ENCODE measurements at regions not wholly inside any gene's neighbourhood (a gene's known extent, or its start where the extent isn't known, plus 50 kb on each side); places are given as distances from the start of the nearest gene placed in this dataset.

DNA sequence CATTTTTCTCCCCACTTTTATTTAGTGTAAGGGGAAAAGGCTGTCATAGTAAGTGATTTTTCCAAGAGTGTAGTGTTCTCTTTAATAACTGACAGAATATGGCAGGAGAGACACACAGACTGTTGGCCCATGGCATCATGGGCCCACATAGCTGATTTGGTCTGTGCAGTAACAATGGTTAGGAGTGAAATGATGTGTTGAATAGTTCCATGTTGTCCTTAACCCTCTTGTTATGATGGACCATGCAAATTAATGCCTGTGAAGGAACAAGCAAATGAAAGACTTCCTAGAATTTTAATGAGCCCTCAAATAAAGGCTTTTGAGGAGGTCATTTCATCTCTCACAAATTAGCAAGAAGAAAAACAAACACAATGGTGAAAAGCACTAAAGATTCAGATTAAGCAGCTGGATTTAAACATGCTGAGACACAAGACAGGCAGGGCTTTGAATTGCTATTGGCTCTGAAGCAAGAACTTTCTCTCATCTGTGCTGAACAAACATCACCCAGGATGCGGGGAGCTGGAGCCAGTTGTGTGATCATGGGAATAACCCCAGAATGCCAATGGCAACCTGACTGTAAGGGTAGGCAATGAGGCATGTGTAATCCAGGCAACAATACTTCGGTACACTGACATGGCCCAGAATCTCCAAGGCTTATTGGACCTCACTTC, 136.7 kb upstream of the VEPH1 start:
- no peak overlapping the region for H3K4me2 ChIP-seq
- FAIRE-seq (no peak), ATAC-seq (no peak), DNase-seq (ENCODE audit: low read depth in 1 of 2, low spot score in 1 of 2) (no peak)
- ChIA-PET CTCF (interaction anchor here (1.2 kb wide), 1 partner anchor 33 kb away, joined by 3 read pairs; no protein-coding TSS in a partner anchor), POLR2A (no interaction called here)
- WGBS (ENCODE audit: missing lambda C conversion rate), result 2% methylated on average over 2 of the region's 2 CpGs
- H3K4me3 ChIP-seq, result no peak overlapping the region
- peaks cover 11% of the 10 kb centered on the region; the same call in 2 of the 3 replicates for H3K9me3 ChIP-seq
- TF ChIP-seq ZFP36 (IDR thresholded peaks at IDR 0.05; ENCODE audit: borderline replicate concordance, partially characterized antibody), result no peak
- TF ChIP-seq, protein P1, sequence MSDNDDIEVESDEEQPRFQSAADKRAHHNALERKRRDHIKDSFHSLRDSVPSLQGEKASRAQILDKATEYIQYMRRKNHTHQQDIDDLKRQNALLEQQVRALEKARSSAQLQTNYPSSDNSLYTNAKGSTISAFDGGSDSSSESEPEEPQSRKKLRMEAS (IDR thresholded peaks at IDR 0.05), result no peak
- no peak for TF ChIP-seq PHF8 (IDR thresholded peaks at IDR 0.05; ENCODE audit: borderline replicate concordance, low read depth)
- TF ChIP-seq, protein P2, sequence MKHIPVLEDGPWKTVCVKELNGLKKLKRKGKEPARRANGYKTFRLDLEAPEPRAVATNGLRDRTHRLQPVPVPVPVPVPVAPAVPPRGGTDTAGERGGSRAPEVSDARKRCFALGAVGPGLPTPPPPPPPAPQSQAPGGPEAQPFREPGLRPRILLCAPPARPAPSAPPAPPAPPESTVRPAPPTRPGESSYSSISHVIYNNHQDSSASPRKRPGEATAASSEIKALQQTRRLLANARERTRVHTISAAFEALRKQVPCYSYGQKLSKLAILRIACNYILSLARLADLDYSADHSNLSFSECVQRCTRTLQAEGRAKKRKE (CRISPR knock-in tag; IDR thresholded peaks at IDR 0.05; ENCODE audit: low read depth), result no peak
- TF ChIP-seq CEBPB (IDR thresholded peaks at IDR 0.05), result no peak
- TF ChIP-seq, protein P3, sequence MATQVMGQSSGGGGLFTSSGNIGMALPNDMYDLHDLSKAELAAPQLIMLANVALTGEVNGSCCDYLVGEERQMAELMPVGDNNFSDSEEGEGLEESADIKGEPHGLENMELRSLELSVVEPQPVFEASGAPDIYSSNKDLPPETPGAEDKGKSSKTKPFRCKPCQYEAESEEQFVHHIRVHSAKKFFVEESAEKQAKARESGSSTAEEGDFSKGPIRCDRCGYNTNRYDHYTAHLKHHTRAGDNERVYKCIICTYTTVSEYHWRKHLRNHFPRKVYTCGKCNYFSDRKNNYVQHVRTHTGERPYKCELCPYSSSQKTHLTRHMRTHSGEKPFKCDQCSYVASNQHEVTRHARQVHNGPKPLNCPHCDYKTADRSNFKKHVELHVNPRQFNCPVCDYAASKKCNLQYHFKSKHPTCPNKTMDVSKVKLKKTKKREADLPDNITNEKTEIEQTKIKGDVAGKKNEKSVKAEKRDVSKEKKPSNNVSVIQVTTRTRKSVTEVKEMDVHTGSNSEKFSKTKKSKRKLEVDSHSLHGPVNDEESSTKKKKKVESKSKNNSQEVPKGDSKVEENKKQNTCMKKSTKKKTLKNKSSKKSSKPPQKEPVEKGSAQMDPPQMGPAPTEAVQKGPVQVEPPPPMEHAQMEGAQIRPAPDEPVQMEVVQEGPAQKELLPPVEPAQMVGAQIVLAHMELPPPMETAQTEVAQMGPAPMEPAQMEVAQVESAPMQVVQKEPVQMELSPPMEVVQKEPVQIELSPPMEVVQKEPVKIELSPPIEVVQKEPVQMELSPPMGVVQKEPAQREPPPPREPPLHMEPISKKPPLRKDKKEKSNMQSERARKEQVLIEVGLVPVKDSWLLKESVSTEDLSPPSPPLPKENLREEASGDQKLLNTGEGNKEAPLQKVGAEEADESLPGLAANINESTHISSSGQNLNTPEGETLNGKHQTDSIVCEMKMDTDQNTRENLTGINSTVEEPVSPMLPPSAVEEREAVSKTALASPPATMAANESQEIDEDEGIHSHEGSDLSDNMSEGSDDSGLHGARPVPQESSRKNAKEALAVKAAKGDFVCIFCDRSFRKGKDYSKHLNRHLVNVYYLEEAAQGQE (IDR thresholded peaks at IDR 0.05), result no peak
- TF ChIP-seq, protein P4, sequence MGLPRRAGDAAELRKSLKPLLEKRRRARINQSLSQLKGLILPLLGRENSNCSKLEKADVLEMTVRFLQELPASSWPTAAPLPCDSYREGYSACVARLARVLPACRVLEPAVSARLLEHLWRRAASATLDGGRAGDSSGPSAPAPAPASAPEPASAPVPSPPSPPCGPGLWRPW (IDR thresholded peaks at IDR 0.05), result no peak
- no peak for TF ChIP-seq EHMT2 (IDR thresholded peaks at IDR 0.05; ENCODE audit: low read depth)
- TF ChIP-seq ZC3H11A (IDR thresholded peaks at IDR 0.05), result no peak
- no peak for TF ChIP-seq POLR2AphosphoS2 (conservative IDR thresholded peaks at IDR 0.05; ENCODE audit: low read length)
- TF ChIP-seq, protein P5, sequence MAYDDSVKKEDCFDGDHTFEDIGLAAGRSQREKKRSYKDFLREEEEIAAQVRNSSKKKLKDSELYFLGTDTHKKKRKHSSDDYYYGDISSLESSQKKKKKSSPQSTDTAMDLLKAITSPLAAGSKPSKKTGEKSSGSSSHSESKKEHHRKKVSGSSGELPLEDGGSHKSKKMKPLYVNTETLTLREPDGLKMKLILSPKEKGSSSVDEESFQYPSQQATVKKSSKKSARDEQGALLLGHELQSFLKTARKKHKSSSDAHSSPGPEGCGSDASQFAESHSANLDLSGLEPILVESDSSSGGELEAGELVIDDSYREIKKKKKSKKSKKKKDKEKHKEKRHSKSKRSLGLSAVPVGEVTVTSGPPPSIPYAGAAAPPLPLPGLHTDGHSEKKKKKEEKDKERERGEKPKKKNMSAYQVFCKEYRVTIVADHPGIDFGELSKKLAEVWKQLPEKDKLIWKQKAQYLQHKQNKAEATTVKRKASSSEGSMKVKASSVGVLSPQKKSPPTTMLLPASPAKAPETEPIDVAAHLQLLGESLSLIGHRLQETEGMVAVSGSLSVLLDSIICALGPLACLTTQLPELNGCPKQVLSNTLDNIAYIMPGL (CRISPR knock-in tag; IDR thresholded peaks at IDR 0.05; ENCODE audit: borderline replicate concordance), result no peak
- no peak for TF ChIP-seq RFX5 (IDR thresholded peaks at IDR 0.05)
- TF ChIP-seq ZSCAN20 (CRISPR knock-in tag; IDR thresholded peaks at IDR 0.05), result no peak
- TF ChIP-seq GATA3 (IDR thresholded peaks at IDR 0.05; ENCODE audit: borderline replicate concordance), result no peak
- no peak for TF ChIP-seq MAFK (IDR thresholded peaks at IDR 0.05; ENCODE audit: partially characterized antibody)
- TF ChIP-seq, protein P6, sequence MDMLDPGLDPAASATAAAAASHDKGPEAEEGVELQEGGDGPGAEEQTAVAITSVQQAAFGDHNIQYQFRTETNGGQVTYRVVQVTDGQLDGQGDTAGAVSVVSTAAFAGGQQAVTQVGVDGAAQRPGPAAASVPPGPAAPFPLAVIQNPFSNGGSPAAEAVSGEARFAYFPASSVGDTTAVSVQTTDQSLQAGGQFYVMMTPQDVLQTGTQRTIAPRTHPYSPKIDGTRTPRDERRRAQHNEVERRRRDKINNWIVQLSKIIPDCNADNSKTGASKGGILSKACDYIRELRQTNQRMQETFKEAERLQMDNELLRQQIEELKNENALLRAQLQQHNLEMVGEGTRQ (IDR thresholded peaks at IDR 0.05), result no peak
- TF ChIP-seq, protein P7, sequence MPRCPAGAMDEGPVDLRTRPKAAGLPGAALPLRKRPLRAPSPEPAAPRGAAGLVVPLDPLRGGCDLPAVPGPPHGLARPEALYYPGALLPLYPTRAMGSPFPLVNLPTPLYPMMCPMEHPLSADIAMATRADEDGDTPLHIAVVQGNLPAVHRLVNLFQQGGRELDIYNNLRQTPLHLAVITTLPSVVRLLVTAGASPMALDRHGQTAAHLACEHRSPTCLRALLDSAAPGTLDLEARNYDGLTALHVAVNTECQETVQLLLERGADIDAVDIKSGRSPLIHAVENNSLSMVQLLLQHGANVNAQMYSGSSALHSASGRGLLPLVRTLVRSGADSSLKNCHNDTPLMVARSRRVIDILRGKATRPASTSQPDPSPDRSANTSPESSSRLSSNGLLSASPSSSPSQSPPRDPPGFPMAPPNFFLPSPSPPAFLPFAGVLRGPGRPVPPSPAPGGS (IDR thresholded peaks at IDR 0.05), result no peak
- no peak for TF ChIP-seq CBX8 (IDR thresholded peaks at IDR 0.05)
- H3K4me1 ChIP-seq, result no peaks in the 10 kb centered on the region
- no peak overlapping the region for H3K27ac ChIP-seq
